T-helper 2 cell treated with Interferon-gamma antibody and Interleukin-4, amounts not matched to agents 100 ng/mL and 5 ng/mL, for 36 hours (primary cell): ENCODE measurements at regions not wholly inside any gene's neighbourhood (a gene's known extent, or its start where the extent isn't known, plus 50 kb on each side); places are given as distances from the start of the nearest gene placed in this dataset.

Experiments used
- intact Hi-C: fragments of 100-400 bp; cut with micrococcal nuclease; formaldehyde crosslinking; loops from one replicate; pipeline ENCODE4 v1.15.1; 2023

GRCh38 chr10:61098966-61099365 lies 155.0 kb upstream of the RHOBTB1 start:
- intact Hi-C loops = no loop called here

GRCh38 chr10:61097026-61097425 lies 153.0 kb upstream of the RHOBTB1 start:
- intact Hi-C loops = no loop called here

- intact Hi-C loops = no loop called here
Measured at GRCh38 chr10:61096056-61096455, 152.1 kb upstream of the RHOBTB1 start.

GRCh38 chr10:61091531-61091930 lies 147.5 kb upstream of the RHOBTB1 start:
- intact Hi-C loops = no loop called here

- intact Hi-C loops = no loop called here
Measured at GRCh38 chr10:61089251-61089650, 145.3 kb upstream of the RHOBTB1 start.

GRCh38 chr10:61084493-61084892 lies 140.5 kb upstream of the RHOBTB1 start:
- intact Hi-C loops = no loop called here

GRCh38 chr10:61081301-61081700 lies 137.3 kb upstream of the RHOBTB1 start:
- intact Hi-C loops = no loop called here

- intact Hi-C loops = no loop called here
Measured at GRCh38 chr10:61078542-61079275, 134.7 kb upstream of the RHOBTB1 start.

GRCh38 chr10:61076572-61077114 lies 132.7 kb upstream of the RHOBTB1 start:
- intact Hi-C loops = no loop called here

- intact Hi-C loops = no loop called here
Measured at GRCh38 chr10:61073391-61073790, 129.4 kb upstream of the RHOBTB1 start.

- intact Hi-C loops = no loop called here
Measured at GRCh38 chr10:61071580-61071979, 127.6 kb upstream of the RHOBTB1 start.

GRCh38 chr10:61068471-61068870 lies 124.5 kb upstream of the RHOBTB1 start:
- intact Hi-C loops = no loop called here

- intact Hi-C loops = no loop called here
Measured at GRCh38 chr10:61067671-61068336, 123.8 kb upstream of the RHOBTB1 start.

- intact Hi-C loops = no loop called here
Measured at GRCh38 chr10:61066661-61067344, 122.8 kb upstream of the RHOBTB1 start.

GRCh38 chr10:61065051-61065450 lies 121.1 kb upstream of the RHOBTB1 start:
- intact Hi-C loops = no loop called here

GRCh38 chr10:61064356-61064755 lies 120.4 kb upstream of the RHOBTB1 start:
- intact Hi-C loops = no loop called here

- intact Hi-C loops = no loop called here
Measured at GRCh38 chr10:61063901-61064300, 119.9 kb upstream of the RHOBTB1 start.

- intact Hi-C loops = no loop called here
Measured at GRCh38 chr10:61063034-61063433, 119.0 kb upstream of the RHOBTB1 start.

- intact Hi-C loops = no loop called here
Measured at GRCh38 chr10:61061923-61062504, 118.0 kb upstream of the RHOBTB1 start.

GRCh38 chr10:61059636-61060035 lies 115.7 kb upstream of the RHOBTB1 start:
- intact Hi-C loops = no loop called here

GRCh38 chr10:61052469-61053205 lies 108.7 kb upstream of the RHOBTB1 start:
- intact Hi-C loops = no loop called here
